HUDEP-2 (cell line): ENCODE measurements at regions not wholly inside any gene's neighbourhood (a gene's known extent, or its start where the extent isn't known, plus 50 kb on each side); places are given as distances from the start of the nearest gene placed in this dataset.

Source experiments
- DNase-seq, 76 experiments: peaks; one replicate each; lab custom pipeline; 2025; ENCODE audit not compliant: unreplicated experiment in 76 of 76; lab: John Stamatoyannopoulos, UW

- no peak for DNase-seq
Measured at GRCh38 chr10:128221117-128221516, 94.9 kb upstream of the MKI67 start.

- DNase-seq, result no peak
Measured at GRCh38 chr10:128221807-128222206, 95.6 kb upstream of the MKI67 start.

GRCh38 chr10:128222332-128222849 is 96.2 kb upstream of the MKI67 start:
- no peak for DNase-seq

GRCh38 chr10:128230401-128230800 is 104.2 kb upstream of the MKI67 start:
- no peak for DNase-seq

GRCh38 chr10:128233422-128233821 is 107.2 kb upstream of the MKI67 start:
- no peak for DNase-seq

GRCh38 chr10:128237710-128238109 is 111.5 kb upstream of the MKI67 start:
- DNase-seq, result no peak

GRCh38 chr10:128241023-128241422 is 114.8 kb upstream of the MKI67 start:
- no peak for DNase-seq

- DNase-seq, result no peak
Measured at GRCh38 chr10:128242641-128243040, 116.4 kb upstream of the MKI67 start.

GRCh38 chr10:128245026-128245425 is 118.8 kb upstream of the MKI67 start:
- no peak for DNase-seq

GRCh38 chr10:128247576-128247975 is 121.4 kb upstream of the MKI67 start:
- DNase-seq, result no peak

- DNase-seq, result no peak
Measured at GRCh38 chr10:128254476-128254875, 128.3 kb upstream of the MKI67 start.

- DNase-seq, result no peak
Measured at GRCh38 chr10:128257428-128257827, 131.2 kb upstream of the MKI67 start.

GRCh38 chr10:128258421-128258976 is 132.3 kb upstream of the MKI67 start:
- no peak for DNase-seq

- DNase-seq, result peak in 36 of 76 experiments; percentile 3 to 45 (median 20)
Measured at GRCh38 chr10:128263891-128264688, 137.9 kb upstream of the MKI67 start.

GRCh38 chr10:128265596-128265995 is 139.4 kb upstream of the MKI67 start:
- no peak for DNase-seq

GRCh38 chr10:128267581-128267980 is 141.4 kb upstream of the MKI67 start:
- DNase-seq, result no peak

- DNase-seq, result peak in 15 of 76 experiments; percentile 1 to 33 (median 3)
Measured at GRCh38 chr10:128268015-128268722, 141.9 kb upstream of the MKI67 start.

- peak in 9 of 76 experiments; percentile 1 to 26 (median 3) for DNase-seq
Measured at GRCh38 chr10:128274938-128275337, 148.7 kb upstream of the MKI67 start.

- DNase-seq, result peak in 22 of 76 experiments; percentile 1 to 32 (median 6)
Measured at GRCh38 chr10:128275388-128276177, 149.4 kb upstream of the MKI67 start.

GRCh38 chr10:128277267-128277840 is 151.1 kb upstream of the MKI67 start:
- no peak for DNase-seq
